ENCODE measurements at regions not wholly inside any gene's neighbourhood (a gene's known extent, or its start where the extent isn't known, plus 50 kb on each side); places are given as distances from the start of the nearest gene placed in this dataset.

- Histone ChIP-seq H3K9me3 (no peaks in the 10 kb centered on the region), H3K27me3 (no peaks in the 10 kb centered on the region), H3K4me1 (no peaks in the 10 kb centered on the region), H3K27ac (no peak overlapping the region), H3K4me3 (no peak overlapping the region), H3K36me3 (no peaks in the 10 kb centered on the region)
- no peak for DNase-seq (ENCODE audit: low spot score)
- TF ChIP-seq CTCF (IDR thresholded peaks at IDR 0.05), result no peak
These were observed 230.5 kb downstream of the MBD2 start for GRCh38 chr18:53994016-53994415.

DNA sequence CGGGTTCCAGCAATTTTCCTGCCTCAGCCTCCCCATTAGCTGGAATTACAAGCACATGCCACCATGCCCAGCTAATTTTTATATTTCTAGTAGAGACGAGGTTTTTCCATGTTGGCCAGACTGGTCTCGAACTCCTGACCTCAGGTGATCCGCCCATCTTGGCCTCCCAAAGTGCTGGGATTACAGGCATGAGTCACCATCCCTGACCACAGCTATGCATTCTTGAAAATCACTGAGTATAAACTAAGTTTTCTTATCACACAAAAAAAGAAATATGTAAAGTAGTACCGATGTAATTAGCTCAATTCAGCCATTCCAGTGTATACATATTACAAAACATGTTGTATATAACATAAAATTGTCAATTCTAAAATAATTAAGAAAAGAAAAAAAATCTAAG lies 232.7 kb downstream of the MBD2 start:
- Histone ChIP-seq H3K27ac (no peak overlapping the region), H3K36me3 (no peaks in the 10 kb centered on the region), H3K27me3 (no peaks in the 10 kb centered on the region), H3K4me1 (no peaks in the 10 kb centered on the region), H3K4me3 (no peak overlapping the region), H3K9me3 (no peaks in the 10 kb centered on the region)
- DNase-seq (ENCODE audit: low spot score), result no peak
- no peak for TF ChIP-seq CTCF (IDR thresholded peaks at IDR 0.05)

GRCh38 chr18:53991202-53991601 lies 233.3 kb downstream of the MBD2 start:
- no peak for DNase-seq (ENCODE audit: low spot score)
- H3K36me3 ChIP-seq, result no peaks in the 10 kb centered on the region
- no peak overlapping the region for H3K4me3 ChIP-seq
- TF ChIP-seq CTCF (IDR thresholded peaks at IDR 0.05), result no peak
- H3K9me3 ChIP-seq, result no peaks in the 10 kb centered on the region
- H3K27ac ChIP-seq, result no peak overlapping the region
- H3K27me3 ChIP-seq, result no peaks in the 10 kb centered on the region
- no peaks in the 10 kb centered on the region for H3K4me1 ChIP-seq

DNA sequence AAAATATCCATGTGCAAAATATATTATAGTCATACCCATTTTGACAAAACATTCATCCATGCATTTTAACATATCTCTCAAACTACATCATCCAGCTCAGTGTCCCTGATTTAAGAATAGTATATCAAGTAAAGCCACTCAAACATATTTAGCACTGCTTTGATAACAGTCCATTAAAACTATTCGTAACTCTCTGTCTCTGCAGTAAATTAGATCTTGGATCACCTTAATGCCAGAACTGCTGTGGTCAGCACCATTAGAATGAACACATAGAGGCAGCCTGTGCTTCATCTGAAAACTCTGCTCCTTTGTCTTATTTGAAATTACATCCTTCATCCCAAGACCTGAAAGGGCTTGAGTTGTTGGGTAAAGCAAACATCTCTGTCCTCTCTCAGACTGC lies 234.0 kb downstream of the MBD2 start:
- H3K9me3 ChIP-seq, result no peaks in the 10 kb centered on the region
- no peak overlapping the region for H3K4me3 ChIP-seq
- no peaks in the 10 kb centered on the region for H3K36me3 ChIP-seq
- no peaks in the 10 kb centered on the region for H3K27me3 ChIP-seq
- no peak overlapping the region for H3K27ac ChIP-seq
- no peak for DNase-seq (ENCODE audit: low spot score)
- H3K4me1 ChIP-seq, result no peaks in the 10 kb centered on the region
- no peak for TF ChIP-seq CTCF (IDR thresholded peaks at IDR 0.05)

- no peak for TF ChIP-seq CTCF (IDR thresholded peaks at IDR 0.05)
- Histone ChIP-seq H3K36me3 (no peaks in the 10 kb centered on the region), H3K9me3 (no peaks in the 10 kb centered on the region), H3K4me1 (no peaks in the 10 kb centered on the region), H3K4me3 (no peak overlapping the region), H3K27me3 (no peaks in the 10 kb centered on the region), H3K27ac (no peak overlapping the region)
- DNase-seq (ENCODE audit: low spot score), result no peak
These were observed 240.4 kb downstream of the MBD2 start for GRCh38 chr18:53984021-53984420.

- Histone ChIP-seq H3K4me1 (no peaks in the 10 kb centered on the region), H3K36me3 (no peaks in the 10 kb centered on the region), H3K4me3 (no peak overlapping the region), H3K9me3 (peaks cover 0 to 28% of the 10 kb centered on the region in 2 donors), H3K27ac (no peak overlapping the region), H3K27me3 (no peaks in the 10 kb centered on the region)
- TF ChIP-seq CTCF (IDR thresholded peaks at IDR 0.05), result no peak
- DNase-seq (ENCODE audit: low spot score), result no peak
These were observed 253.1 kb downstream of the MBD2 start for GRCh38 chr18:53971331-53971730.
